ENCODE measurements at regions not wholly inside any gene's neighbourhood (a gene's known extent, or its start where the extent isn't known, plus 50 kb on each side); places are given as distances from the start of the nearest gene placed in this dataset.

- WGBS, 2 donors = 69 to 70% methylated on average over 1 of the region's 1 CpG
- Histone ChIP-seq H3K4me3 (ENCODE audit: low read length in 2 of 2) (no peak overlapping the region), H3K27me3 (ENCODE audit: control insufficient read depth in 1 of 2, insufficient read depth in 2 of 2, low read length in 1 of 2) (no peaks in the 10 kb centered on the region), H3K4me1 (ENCODE audit: control insufficient read depth in 1 of 2, insufficient read depth in 2 of 2, low read length in 2 of 2) (peaks cover 9 to 17% of the 10 kb centered on the region in 2 donors), H3K9me3 (ENCODE audit: control insufficient read depth, low read length) (no peaks in the 10 kb centered on the region), H3K36me3 (ENCODE audit: control insufficient read depth in 1 of 2, insufficient read depth in 2 of 2, low read length in 1 of 2) (no peaks in the 10 kb centered on the region), H3K27ac (ENCODE audit: low read depth in 1 of 2, low read length in 2 of 2) (no peak overlapping the region)
- DNase-seq (no peak), ATAC-seq (ENCODE audit: low FRiP score) (no peak)
- intact Hi-C loops (cut with DNase I) = loop anchor here (5.0 to 10.0 kb wide), 2 partner anchors 38 to 214 kb away; partner anchors contain the start of gene ADAMTS9 (in 2 of the 2)
These were observed 211.1 kb upstream of the ADAMTS9 start for GRCh38 chr3:64898941-64899340.

GRCh38 chr3:64895991-64896895 is 208.4 kb upstream of the ADAMTS9 start:
- DNase-seq (no peak), ATAC-seq (ENCODE audit: low FRiP score) (no peak)
- Histone ChIP-seq H3K27ac (ENCODE audit: low read depth in 1 of 2, low read length in 2 of 2) (peak overlapping the region; percentile 68 to 82), H3K9me3 (ENCODE audit: control insufficient read depth, low read length) (peaks cover 2% of the 10 kb centered on the region), H3K36me3 (ENCODE audit: control insufficient read depth in 1 of 2, insufficient read depth in 2 of 2, low read length in 1 of 2) (no peaks in the 10 kb centered on the region), H3K4me1 (ENCODE audit: control insufficient read depth in 1 of 2, insufficient read depth in 2 of 2, low read length in 2 of 2) (peaks cover 8 to 14% of the 10 kb centered on the region in 2 donors), H3K27me3 (ENCODE audit: control insufficient read depth in 1 of 2, insufficient read depth in 2 of 2, low read length in 1 of 2) (no peaks in the 10 kb centered on the region), H3K4me3 (ENCODE audit: low read length in 2 of 2) (no peak overlapping the region)
- intact Hi-C loops (cut with DNase I) = loop anchor here (5.0 to 10.0 kb wide), 2 partner anchors 41 to 211 kb away; partner anchors contain the start of gene ADAMTS9 (in 2 of the 2)

- DNase-seq (no peak), ATAC-seq (ENCODE audit: low FRiP score) (no peak)
- H3K27me3 ChIP-seq (ENCODE audit: control insufficient read depth in 1 of 2, insufficient read depth in 2 of 2, low read length in 1 of 2) = no peaks in the 10 kb centered on the region
- H3K9me3 ChIP-seq (ENCODE audit: control insufficient read depth, low read length) = peaks cover 2% of the 10 kb centered on the region
- H3K36me3 ChIP-seq (ENCODE audit: control insufficient read depth in 1 of 2, insufficient read depth in 2 of 2, low read length in 1 of 2) = no peaks in the 10 kb centered on the region
- intact Hi-C loops (cut with DNase I) = loop anchor here (5.0 to 10.0 kb wide), 2 partner anchors 42 to 211 kb away; partner anchors contain the start of gene ADAMTS9 (in 2 of the 2)
- peaks cover 8 to 10% of the 10 kb centered on the region in 2 donors for H3K4me1 ChIP-seq (ENCODE audit: control insufficient read depth in 1 of 2, insufficient read depth in 2 of 2, low read length in 2 of 2)
- no peak overlapping the region for H3K27ac ChIP-seq (ENCODE audit: low read depth in 1 of 2, low read length in 2 of 2)
- H3K4me3 ChIP-seq (ENCODE audit: low read length in 2 of 2) = no peak overlapping the region
- WGBS, 2 donors = 32 to 37% methylated on average over 6 of the region's 6 CpGs
These were observed 207.5 kb upstream of the ADAMTS9 start for GRCh38 chr3:64895106-64895990.

- no peak for DNase-seq
- no peak overlapping the region for H3K4me3 ChIP-seq (ENCODE audit: low read length in 2 of 2)
- no peaks in the 10 kb centered on the region for H3K27me3 ChIP-seq (ENCODE audit: control insufficient read depth in 1 of 2, insufficient read depth in 2 of 2, low read length in 1 of 2)
- H3K36me3 ChIP-seq (ENCODE audit: control insufficient read depth in 1 of 2, insufficient read depth in 2 of 2, low read length in 1 of 2) = no peaks in the 10 kb centered on the region
- no peak for ATAC-seq (ENCODE audit: low FRiP score)
- H3K27ac ChIP-seq (ENCODE audit: low read depth in 1 of 2, low read length in 2 of 2) = no peak overlapping the region
- intact Hi-C loops (cut with DNase I) = loop anchor here (10.0 kb wide), 1 partner anchor 209 kb away; the partner anchor contains the start of gene ADAMTS9 (in 2 of the 2)
- H3K4me1 ChIP-seq (ENCODE audit: control insufficient read depth in 1 of 2, insufficient read depth in 2 of 2, low read length in 2 of 2) = peaks cover 6 to 10% of the 10 kb centered on the region in 2 donors
- WGBS, 2 donors = 95 to 96% methylated on average over 5 of the region's 5 CpGs
- H3K9me3 ChIP-seq (ENCODE audit: control insufficient read depth, low read length) = peaks cover 2% of the 10 kb centered on the region
These were observed 206.2 kb upstream of the ADAMTS9 start for GRCh38 chr3:64894006-64894405.

GRCh38 chr3:64892671-64893309 is 205.0 kb upstream of the ADAMTS9 start:
- no peak overlapping the region for H3K27ac ChIP-seq (ENCODE audit: low read depth in 1 of 2, low read length in 2 of 2)
- no peaks in the 10 kb centered on the region for H3K27me3 ChIP-seq (ENCODE audit: control insufficient read depth in 1 of 2, insufficient read depth in 2 of 2, low read length in 1 of 2)
- H3K9me3 ChIP-seq (ENCODE audit: control insufficient read depth, low read length) = peaks cover 2% of the 10 kb centered on the region
- DNase-seq (no peak), ATAC-seq (ENCODE audit: low FRiP score) (no peak)
- no peaks in the 10 kb centered on the region for H3K36me3 ChIP-seq (ENCODE audit: control insufficient read depth in 1 of 2, insufficient read depth in 2 of 2, low read length in 1 of 2)
- WGBS, 2 donors = 98% methylated on average over 5 of the region's 5 CpGs
- peaks cover 6 to 10% of the 10 kb centered on the region in 2 donors for H3K4me1 ChIP-seq (ENCODE audit: control insufficient read depth in 1 of 2, insufficient read depth in 2 of 2, low read length in 2 of 2)
- no peak overlapping the region for H3K4me3 ChIP-seq (ENCODE audit: low read length in 2 of 2)
- intact Hi-C loops (cut with DNase I) = loop anchor here (10.0 kb wide), 1 partner anchor 208 kb away; the partner anchor contains the start of gene ADAMTS9 (in 2 of the 2)

GRCh38 chr3:64891021-64891420 is 203.2 kb upstream of the ADAMTS9 start:
- Histone ChIP-seq H3K4me1 (ENCODE audit: control insufficient read depth in 1 of 2, insufficient read depth in 2 of 2, low read length in 2 of 2) (peaks cover 6 to 10% of the 10 kb centered on the region in 2 donors), H3K36me3 (ENCODE audit: control insufficient read depth in 1 of 2, insufficient read depth in 2 of 2, low read length in 1 of 2) (no peaks in the 10 kb centered on the region), H3K9me3 (ENCODE audit: control insufficient read depth, low read length) (peaks cover 2% of the 10 kb centered on the region), H3K4me3 (ENCODE audit: low read length in 2 of 2) (no peak overlapping the region), H3K27ac (ENCODE audit: low read depth in 1 of 2, low read length in 2 of 2) (no peak overlapping the region), H3K27me3 (ENCODE audit: control insufficient read depth in 1 of 2, insufficient read depth in 2 of 2, low read length in 1 of 2) (no peaks in the 10 kb centered on the region)
- 95 to 100% methylated on average over 1 to 2 of the region's 2 CpGs for WGBS, 2 donors
- ATAC-seq (ENCODE audit: low FRiP score) (no peak), DNase-seq (no peak)
- intact Hi-C loops (cut with DNase I) = loop anchor here (10.0 kb wide), 1 partner anchor 206 kb away; the partner anchor contains the start of gene ADAMTS9 (in 2 of the 2)

GRCh38 chr3:64890466-64890865 is 202.7 kb upstream of the ADAMTS9 start:
- 66 to 67% methylated on average over 2 of the region's 2 CpGs for WGBS, 2 donors
- Histone ChIP-seq H3K36me3 (ENCODE audit: control insufficient read depth in 1 of 2, insufficient read depth in 2 of 2, low read length in 1 of 2) (no peaks in the 10 kb centered on the region), H3K4me3 (ENCODE audit: low read length in 2 of 2) (no peak overlapping the region), H3K27ac (ENCODE audit: low read depth in 1 of 2, low read length in 2 of 2) (no peak overlapping the region), H3K4me1 (ENCODE audit: control insufficient read depth in 1 of 2, insufficient read depth in 2 of 2, low read length in 2 of 2) (peaks cover 4 to 5% of the 10 kb centered on the region in 2 donors), H3K9me3 (ENCODE audit: control insufficient read depth, low read length) (peaks cover 2% of the 10 kb centered on the region), H3K27me3 (ENCODE audit: control insufficient read depth in 1 of 2, insufficient read depth in 2 of 2, low read length in 1 of 2) (no peaks in the 10 kb centered on the region)
- intact Hi-C loops (cut with DNase I) = loop anchor here (10.0 kb wide), 1 partner anchor 206 kb away; the partner anchor contains the start of gene ADAMTS9 (in 2 of the 2)
- ATAC-seq (ENCODE audit: low FRiP score) (no peak), DNase-seq (no peak)

GRCh38 chr3:64890006-64890405 is 202.2 kb upstream of the ADAMTS9 start:
- 17 to 20% methylated on average over 10 of the region's 10 CpGs for WGBS, 2 donors
- peak overlapping the region in 1 of 2 donors; percentile 48 for H3K27ac ChIP-seq (ENCODE audit: low read depth in 1 of 2, low read length in 2 of 2)
- H3K4me3 ChIP-seq (ENCODE audit: low read length in 2 of 2) = no peak overlapping the region
- intact Hi-C loops (cut with DNase I) = loop anchor here (10.0 kb wide), 1 partner anchor 205 kb away; the partner anchor contains the start of gene ADAMTS9 (in 2 of the 2)
- peaks cover under 1 to 4% of the 10 kb centered on the region in 2 donors for H3K4me1 ChIP-seq (ENCODE audit: control insufficient read depth in 1 of 2, insufficient read depth in 2 of 2, low read length in 2 of 2)
- DNase-seq (peak; percentile 50 to 81), ATAC-seq (ENCODE audit: low FRiP score) (no peak)
- peaks cover 2% of the 10 kb centered on the region for H3K9me3 ChIP-seq (ENCODE audit: control insufficient read depth, low read length)
- no peaks in the 10 kb centered on the region for H3K36me3 ChIP-seq (ENCODE audit: control insufficient read depth in 1 of 2, insufficient read depth in 2 of 2, low read length in 1 of 2)
- H3K27me3 ChIP-seq (ENCODE audit: control insufficient read depth in 1 of 2, insufficient read depth in 2 of 2, low read length in 1 of 2) = no peaks in the 10 kb centered on the region
